IMR-90 (cell line): ENCODE measurements at regions not wholly inside any gene's neighbourhood (a gene's known extent, or its start where the extent isn't known, plus 50 kb on each side); places are given as distances from the start of the nearest gene placed in this dataset.

Source experiments
- ATAC-seq: fragments of 200-7000 bp; cut with Tn5 transposase; 2 replicates; pipeline ENCODE4 v1.9.1; 2020; ENCODE audit warnings: low read depth, mild to moderate bottlenecking, moderate library complexity
- BruUV-seq: library from RNA; stranded (reverse); fragments of 400-500 nt; replicated peaks from 2 replicates; lab custom pipeline; 2021; lab: Mats Ljungman, UMichigan
- CTCF ChIA-PET: fragments of 300-600 bp; formaldehyde crosslinking; extraction: SDS; loops from one replicate; lab custom pipeline; 2021; ENCODE audit warnings: antibody characterized with exemption; lab: Yijun Ruan, JAX
- POLR2A ChIA-PET: fragments of 300-600 bp; sonication (Branson Sonifier 250); formaldehyde crosslinking; loops from one replicate; lab custom pipeline; 2022; ENCODE audit warnings: antibody characterized with exemption; ENCODE audit not compliant: unreplicated experiment; lab: Charles Lee
- DNase-seq: peaks from one replicate; pipeline ENCODE4 v3.0.0; 2013
- H2AFZ ChIP-seq: replicated peaks from 2 replicates; pipeline ENCODE3; 2013; ENCODE audit warnings: low read length, mild to moderate bottlenecking; ENCODE audit not compliant: poor library complexity
- H2AK5ac ChIP-seq: 2 replicates; pipeline ENCODE4 v1.6.1; 2013; ENCODE audit warnings: low read depth, low read length, inconsistent platforms
- H2AK9ac ChIP-seq: replicated peaks from 2 replicates; pipeline ENCODE3; 2013; ENCODE audit warnings: mild to moderate bottlenecking, low read depth, low read length, moderate library complexity; ENCODE audit not compliant: poor library complexity
- H2BK120ac ChIP-seq: 2 replicates; pipeline ENCODE4 v1.6.1; 2013; ENCODE audit warnings: low read depth, low read length, inconsistent platforms
- H2BK15ac ChIP-seq: 3 replicates; pipeline ENCODE4 v1.6.1; 2013; ENCODE audit warnings: low read depth, low read length, inconsistent platforms
- H2BK20ac ChIP-seq: 2 replicates; pipeline ENCODE4 v1.6.1; 2013; ENCODE audit warnings: low read depth, mild to moderate bottlenecking, inconsistent platforms, low read length, moderate library complexity
- H2BK5ac ChIP-seq: 2 replicates; pipeline ENCODE4 v1.6.1; 2013; ENCODE audit warnings: mild to moderate bottlenecking, low read depth, low read length, inconsistent platforms; ENCODE audit not compliant: poor library complexity, severe bottlenecking
- H3K14ac ChIP-seq: replicated peaks from 2 replicates; pipeline ENCODE4 v1.6.1; 2013; ENCODE audit warnings: low read depth, low read length, inconsistent platforms
- H3K18ac ChIP-seq: 2 replicates; pipeline ENCODE4 v1.6.1; 2013; ENCODE audit warnings: low read depth, low read length, control low read depth
- H3K23ac ChIP-seq: 2 replicates; pipeline ENCODE4 v1.6.1; 2013; ENCODE audit warnings: low read depth, low read length, inconsistent platforms
- H3K27ac ChIP-seq: 2 replicates; pipeline ENCODE4 v1.5.1; 2013; ENCODE audit warnings: mild to moderate bottlenecking, control low read depth, low read length; ENCODE audit not compliant: insufficient read depth
- H3K27me3 ChIP-seq: 2 replicates; pipeline ENCODE4 v1.6.1; 2013; ENCODE audit warnings: low read length; ENCODE audit not compliant: control insufficient read depth, insufficient read depth
- H3K36me3 ChIP-seq: 2 replicates; pipeline ENCODE4 v1.6.1; 2013; ENCODE audit warnings: low read length, mixed read lengths; ENCODE audit not compliant: control insufficient read depth, insufficient read depth
- H3K4ac ChIP-seq: 2 replicates; pipeline ENCODE4 v1.6.1; 2013; ENCODE audit warnings: low read depth, low read length, inconsistent platforms
- H3K4me1 ChIP-seq: 2 replicates; pipeline ENCODE4 v1.6.1; 2013; ENCODE audit warnings: low read length, mixed read lengths; ENCODE audit not compliant: control insufficient read depth, insufficient read depth
- H3K4me2 ChIP-seq: 2 replicates; pipeline ENCODE4 v1.6.1; 2013; ENCODE audit warnings: low read depth, mild to moderate bottlenecking, control low read depth, low read length, moderate library complexity
- H3K4me3 ChIP-seq: 2 replicates; pipeline ENCODE4 v1.5.1; 2013; ENCODE audit warnings: low read depth, mild to moderate bottlenecking, control low read depth, low read length, moderate library complexity; ENCODE audit not compliant: insufficient read depth
- H3K56ac ChIP-seq: 2 replicates; pipeline ENCODE4 v1.6.1; 2013; ENCODE audit warnings: low read length, inconsistent platforms; ENCODE audit not compliant: insufficient read depth; ENCODE audit errors: extremely low read depth
- H3K79me1 ChIP-seq, 2 experiments: 2 replicates each; pipeline ENCODE4 v1.6.1; 2013; ENCODE audit warnings: low read length in 2 of 2, inconsistent platforms in 1 of 2, low read depth in 1 of 2
- H3K9ac ChIP-seq: 2 replicates; pipeline ENCODE4 v1.6.1; 2013; ENCODE audit warnings: low read depth, low read length, control low read depth
- H3K9me1 ChIP-seq: 2 replicates; pipeline ENCODE4 v1.6.1; 2013; ENCODE audit warnings: low read length, inconsistent platforms; ENCODE audit not compliant: insufficient read depth
- H3K9me3 ChIP-seq: 2 replicates; pipeline ENCODE4 v1.6.1; 2013; ENCODE audit warnings: low read length; ENCODE audit not compliant: control insufficient read depth, insufficient read depth
- H4K20me1 ChIP-seq: 2 replicates; pipeline ENCODE4 v1.6.1; 2013; ENCODE audit warnings: low read length, inconsistent platforms; ENCODE audit not compliant: insufficient read depth
- H4K5ac ChIP-seq: 2 replicates; pipeline ENCODE4 v1.6.1; 2013; ENCODE audit warnings: mild to moderate bottlenecking, low read depth, low read length, control low read depth
- H4K8ac ChIP-seq, 2 experiments: 2 replicates each; pipeline ENCODE4 v1.6.1; 2013; ENCODE audit warnings: low read depth in 2 of 2, low read length in 2 of 2, control low read depth in 1 of 2, inconsistent platforms in 1 of 2
- H4K91ac ChIP-seq: 2 replicates; pipeline ENCODE4 v1.6.1; 2013; ENCODE audit warnings: low read depth, low read length, inconsistent platforms; ENCODE audit not compliant: insufficient read depth
- MAFK ChIP-seq: IDR thresholded peaks from 2 replicates; pipeline ENCODE4 v1.6.1; 2012; ENCODE audit warnings: low read depth, low read length, improper control_type of control experiment
- RAD21 ChIP-seq: IDR thresholded peaks from 2 replicates; pipeline ENCODE4 v1.6.1; 2012; ENCODE audit warnings: low read length, improper control_type of control experiment
- WGBS, 2 experiments: methylation state at CpG; one replicate each; pipeline versions ENCODE4 v1.1.5 to v1.1.7; 2013; ENCODE audit warnings: missing lambda C conversion rate in 2 of 2; ENCODE audit not compliant: insufficient read length in 1 of 2; ENCODE audit errors: extremely low coverage in 2 of 2; 5-methylcytosine and 5-hydroxymethylcytosine counted together
- dilution Hi-C: fragments of 300-500 bp; cut with HindIII; formaldehyde crosslinking; loops from one replicate; pipeline ENCODE4 v1.14.3; 2018; ENCODE audit warnings: low sequenced_read_pairs; ENCODE audit not compliant: unreplicated experiment
- in situ Hi-C: fragments of 300-500 bp; cut with MboI; formaldehyde crosslinking; loops from 3 replicates; pipeline ENCODE4 v1.14.3; 2019; ENCODE audit warnings: low sequenced_read_pairs, inconsistent platforms, mixed read lengths
- intact Hi-C: fragments of 100-400 bp; cut with micrococcal nuclease; formaldehyde crosslinking; loops from 2 replicates; pipeline ENCODE4 v1.10.0; 2022
- TF ChIP-seq, protein P1 (sequence below): fragments of 150-350 bp; IDR thresholded peaks from 2 replicates; pipeline ENCODE4 v1.6.1; 2016; ENCODE audit warnings: low read depth, mild to moderate bottlenecking, low read length, moderate library complexity, borderline replicate concordance

DNA sequence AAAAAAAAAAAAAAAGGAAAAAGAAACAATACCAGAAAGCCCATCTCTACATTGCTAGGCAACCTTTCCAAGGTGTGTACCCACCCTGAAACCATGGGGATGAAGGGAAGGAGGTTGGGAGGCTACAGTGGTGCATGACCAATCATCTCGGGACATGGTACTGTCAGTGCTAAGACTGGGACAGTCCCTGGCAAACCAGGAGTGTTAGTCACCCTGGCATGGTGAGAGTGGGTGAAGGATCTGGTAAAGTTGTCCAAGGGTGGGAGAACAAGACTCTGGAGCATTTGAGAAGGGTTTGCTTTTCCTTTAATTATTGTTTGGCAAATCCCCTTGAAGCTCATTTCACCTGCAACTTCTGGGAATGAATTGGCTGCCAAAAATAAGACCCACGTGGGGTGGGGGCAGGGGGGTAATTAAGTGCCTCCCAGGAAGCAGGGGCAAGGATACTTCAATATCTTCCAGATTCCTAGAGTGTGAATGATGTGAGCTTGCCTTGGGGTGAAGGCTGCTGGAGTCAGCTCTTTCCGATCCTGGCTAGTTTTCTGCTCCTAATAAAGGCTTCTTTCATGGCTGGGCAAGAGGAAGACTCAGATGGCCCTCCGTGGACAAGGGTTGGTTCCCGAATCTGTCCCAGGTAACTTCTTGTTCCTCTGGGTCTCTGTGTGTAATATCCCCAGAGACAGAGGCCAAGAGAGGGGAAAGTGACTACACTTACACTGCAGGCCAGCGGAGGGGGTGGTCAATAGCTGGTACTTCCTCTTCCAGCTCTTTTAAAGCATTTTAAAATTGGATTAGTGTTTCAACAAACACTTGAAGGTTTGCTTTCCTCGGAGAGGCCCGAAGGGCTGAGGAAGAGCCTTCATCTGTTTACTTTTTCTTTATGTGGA, 61.6 kb upstream of the SPRY4 start:
- Histone ChIP-seq H3K4me1 (peaks cover 24% of the 10 kb centered on the region), H3K36me3 (no peaks in the 10 kb centered on the region), H3K56ac (no peak overlapping the region), H2AK9ac (peak overlapping the region; percentile 44), H3K27ac (0 out of 2 replicates have a peak overlapping the region, but pooled peaks have one; percentile 5), H2BK20ac (no peak overlapping the region; the same call in 1 of the 2 replicates), H3K4me3 (no peak overlapping the region), H2BK15ac (peak overlapping the region; percentile 78; the same call in 1 of the 3 replicates), H3K4ac (peak overlapping the region; percentile 89), H2AFZ (peak overlapping the region; percentile 79), H3K9me1 (peaks cover 17% of the 10 kb centered on the region), H3K4me2 (no peak overlapping the region), H4K91ac (no peak overlapping the region), H4K20me1 (no peaks in the 10 kb centered on the region), H4K8ac (peak overlapping the region; percentile 52 to 53; a peak in 2 of 4 replicates), H3K14ac (peak overlapping the region; percentile 92), H3K23ac (peak overlapping the region; percentile 71), H3K9ac (no peak overlapping the region), H3K18ac (no peak overlapping the region), H4K5ac (no peak overlapping the region; the same call in 1 of the 2 replicates), H3K27me3 (no peaks in the 10 kb centered on the region), H3K9me3 (no peaks in the 10 kb centered on the region), H2BK5ac (no peak overlapping the region), H3K79me1 (peaks cover 2 to 14% of the 10 kb centered on the region in 2 experiments; a peak in 2 of 4 replicates), H2BK120ac (peak overlapping the region; percentile 75), H2AK5ac (peak overlapping the region; percentile 94)
- in situ Hi-C loops: no loop called here
- BruUV-seq: no TSS peak
- ATAC-seq (0 out of 2 replicates have a peak, but pooled peaks have one; percentile 43), DNase-seq (no peak)
- intact Hi-C loops: no loop called here
- 90% methylated on average over 2 of the region's 8 CpGs; no CpG with 5 or more reads in 1 of the 2 experiments for WGBS, 2 experiments
- ChIA-PET CTCF (no interaction called here), POLR2A (interaction anchor here (0.6 kb wide), 2 partner anchors 8 to 28 kb away, joined by 4 to 6 read pairs; no protein-coding TSS in a partner anchor)
- TF ChIP-seq, protein P1, sequence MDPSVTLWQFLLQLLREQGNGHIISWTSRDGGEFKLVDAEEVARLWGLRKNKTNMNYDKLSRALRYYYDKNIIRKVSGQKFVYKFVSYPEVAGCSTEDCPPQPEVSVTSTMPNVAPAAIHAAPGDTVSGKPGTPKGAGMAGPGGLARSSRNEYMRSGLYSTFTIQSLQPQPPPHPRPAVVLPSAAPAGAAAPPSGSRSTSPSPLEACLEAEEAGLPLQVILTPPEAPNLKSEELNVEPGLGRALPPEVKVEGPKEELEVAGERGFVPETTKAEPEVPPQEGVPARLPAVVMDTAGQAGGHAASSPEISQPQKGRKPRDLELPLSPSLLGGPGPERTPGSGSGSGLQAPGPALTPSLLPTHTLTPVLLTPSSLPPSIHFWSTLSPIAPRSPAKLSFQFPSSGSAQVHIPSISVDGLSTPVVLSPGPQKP: no peak
- TF ChIP-seq MAFK (no peak), RAD21 (no peak)
- dilution Hi-C loops: no loop called here
